H9 (cell line): ENCODE measurements at regions not wholly inside any gene's neighbourhood (a gene's known extent, or its start where the extent isn't known, plus 50 kb on each side); places are given as distances from the start of the nearest gene placed in this dataset.
A peak's percentile ranks its signal among the peaks of the same experiment; 100 is the strongest.

Experiments used
- DNase-seq: peaks from one replicate; pipeline ENCODE4 v3.0.0-alpha.2; 2017
- H2AFZ ChIP-seq: one replicate; pipeline ENCODE4 v1.6.1; 2013; ENCODE audit warnings: mild to moderate bottlenecking, low read length, control low read depth, moderate library complexity
- H2AK5ac ChIP-seq: 2 replicates; pipeline ENCODE4 v1.6.1; 2013; ENCODE audit warnings: low read length, control low read depth, mixed read lengths; ENCODE audit not compliant: insufficient read length
- H2BK120ac ChIP-seq: one replicate; pipeline ENCODE4 v1.6.1; 2013; ENCODE audit warnings: low read depth, mild to moderate bottlenecking, low read length, control low read depth, inconsistent platforms; ENCODE audit not compliant: poor library complexity, severe bottlenecking
- H2BK12ac ChIP-seq: 2 replicates; pipeline ENCODE4 v1.6.1; 2013; ENCODE audit warnings: low read length, control low read depth, mixed read lengths, low read depth; ENCODE audit not compliant: insufficient read length
- H2BK15ac ChIP-seq: 2 replicates; pipeline ENCODE4 v1.6.1; 2013; ENCODE audit warnings: low read depth, low read length, control low read depth
- H2BK20ac ChIP-seq: one replicate; pipeline ENCODE4 v1.6.1; 2013; ENCODE audit warnings: low read depth, mild to moderate bottlenecking, low read length, control low read depth, inconsistent platforms; ENCODE audit not compliant: poor library complexity, severe bottlenecking
- H2BK5ac ChIP-seq: 2 replicates; pipeline ENCODE4 v1.6.1; 2013; ENCODE audit warnings: low read length, control low read depth, mixed read lengths; ENCODE audit not compliant: insufficient read length
- H3K14ac ChIP-seq: 2 replicates; pipeline ENCODE4 v1.6.1; 2013; ENCODE audit warnings: low read length, control low read depth; ENCODE audit not compliant: insufficient read depth
- H3K18ac ChIP-seq: 2 replicates; pipeline ENCODE4 v1.6.1; 2013; ENCODE audit warnings: low read depth, mild to moderate bottlenecking, mixed read lengths, low read length, control low read depth; ENCODE audit not compliant: insufficient read length
- H3K23ac ChIP-seq: 2 replicates; pipeline ENCODE4 v1.6.1; 2013; ENCODE audit warnings: low read length, control low read depth, mixed read lengths, low read depth; ENCODE audit not compliant: insufficient read length
- H3K23me2 ChIP-seq: 2 replicates; pipeline ENCODE4 v1.6.1; 2013; ENCODE audit warnings: low read depth, mild to moderate bottlenecking, mixed read lengths, low read length, control low read depth; ENCODE audit not compliant: insufficient read length, poor library complexity, severe bottlenecking
- H3K27ac ChIP-seq: 2 replicates; pipeline ENCODE4 v1.5.1; 2013; ENCODE audit warnings: low read length, control low read depth, mixed read lengths, low read depth; ENCODE audit not compliant: insufficient read length
- H3K27me3 ChIP-seq: 2 replicates; pipeline ENCODE4 v1.6.1; 2013; ENCODE audit warnings: low read length, control low read depth, inconsistent platforms; ENCODE audit not compliant: insufficient read depth
- H3K4ac ChIP-seq: 2 replicates; pipeline ENCODE4 v1.6.1; 2013; ENCODE audit warnings: low read depth, mild to moderate bottlenecking, control low read depth, inconsistent platforms, low read length, moderate library complexity
- H3K4me1 ChIP-seq: 2 replicates; pipeline ENCODE4 v1.6.1; 2013; ENCODE audit warnings: low read length, control low read depth, inconsistent platforms; ENCODE audit not compliant: insufficient read depth
- H3K4me2 ChIP-seq: 2 replicates; pipeline ENCODE4 v1.6.1; 2013; ENCODE audit warnings: low read length, control low read depth, mixed read lengths; ENCODE audit not compliant: insufficient read length, insufficient read depth
- H3K56ac ChIP-seq: 2 replicates; pipeline ENCODE4 v1.6.1; 2013; ENCODE audit warnings: low read depth, mild to moderate bottlenecking, mixed read lengths, low read length, control low read depth; ENCODE audit not compliant: insufficient read length
- H3K79me1 ChIP-seq: 2 replicates; pipeline ENCODE4 v1.6.1; 2013; ENCODE audit warnings: low read depth, mild to moderate bottlenecking, moderate library complexity, low read length, control low read depth, inconsistent platforms; ENCODE audit not compliant: insufficient read depth, poor library complexity, severe bottlenecking
- H3K79me2 ChIP-seq: 2 replicates; pipeline ENCODE4 v1.6.1; 2013; ENCODE audit warnings: low read length, control low read depth, inconsistent platforms; ENCODE audit not compliant: insufficient read depth
- H3K9ac ChIP-seq: 2 replicates; pipeline ENCODE4 v1.6.1; 2013; ENCODE audit warnings: low read length, control low read depth, mixed read lengths; ENCODE audit not compliant: insufficient read length; ENCODE audit errors: extremely low read depth
- H3K9me3 ChIP-seq: one replicate; pipeline ENCODE4 v1.6.1; 2013; ENCODE audit warnings: low read depth, low read length, inconsistent platforms; ENCODE audit not compliant: control insufficient read depth
- H3T11ph ChIP-seq: one replicate; pipeline ENCODE4 v1.6.1; 2013; ENCODE audit warnings: mild to moderate bottlenecking, low read length, control low read depth, inconsistent platforms
- H4K20me1 ChIP-seq: one replicate; pipeline ENCODE4 v1.6.1; 2013; ENCODE audit not compliant: control insufficient read depth, insufficient read length, insufficient read depth
- H4K5ac ChIP-seq: 2 replicates; pipeline ENCODE4 v1.6.1; 2013; ENCODE audit warnings: low read depth, mild to moderate bottlenecking, mixed read lengths, low read length, control low read depth; ENCODE audit not compliant: insufficient read length
- H4K8ac ChIP-seq: replicated peaks from 2 replicates; pipeline ENCODE4 v1.6.1; 2013; ENCODE audit warnings: low read length, control low read depth, mixed read lengths, low read depth; ENCODE audit not compliant: insufficient read length
- H4K91ac ChIP-seq: 2 replicates; pipeline ENCODE4 v1.6.1; 2013; ENCODE audit warnings: low read depth, mild to moderate bottlenecking, moderate library complexity, mixed read lengths, low read length, control low read depth; ENCODE audit not compliant: insufficient read length
- H3K27ac Mint-ChIP-seq, 3 experiments: 2 replicates in 2 of 3; 3 replicates in 1 of 3; pipeline ENCODE4 v1.8.0; 2020 to 2021; ENCODE audit warnings: mixed read lengths in 3 of 3, mild to moderate bottlenecking in 1 of 3, moderate library complexity in 1 of 3
- H3K27me3 Mint-ChIP-seq: 2 replicates; pipeline ENCODE4 v1.8.0; 2021; ENCODE audit warnings: low read depth, mild to moderate bottlenecking, moderate library complexity, mixed read lengths
- H3K36me3 Mint-ChIP-seq, 3 experiments: 2 replicates in 2 of 3; 3 replicates in 1 of 3; pipeline ENCODE4 v1.8.0; 2020 to 2021; ENCODE audit warnings: low read depth in 3 of 3, mixed read lengths in 3 of 3; ENCODE audit not compliant: insufficient read depth in 1 of 3
- H3K4me1 Mint-ChIP-seq, 2 experiments: 2 replicates each; pipeline ENCODE4 v1.8.0; 2020; ENCODE audit warnings: mixed read lengths in 2 of 2
- H3K4me3 Mint-ChIP-seq, 2 experiments: 2 replicates in 1 of 2; 3 replicates in 1 of 2; pipeline ENCODE4 v1.8.0; 2020 to 2021; ENCODE audit warnings: mild to moderate bottlenecking in 2 of 2, mixed read lengths in 2 of 2, moderate library complexity in 1 of 2
- H3K9me3 Mint-ChIP-seq, 2 experiments: 2 replicates in 1 of 2; 3 replicates in 1 of 2; pipeline ENCODE4 v1.8.0; 2020; ENCODE audit warnings: mild to moderate bottlenecking in 2 of 2, mixed read lengths in 2 of 2, moderate library complexity in 1 of 2
- CTCF ChIP-seq: fragments of 200-600 bp; sonication (generic); conservative IDR thresholded peaks from 3 replicates; pipeline ENCODE4 v1.8.0; 2021; ENCODE audit warnings: antibody characterized with exemption, mild to moderate bottlenecking
- WGBS: extraction: QIAGEN DNeasy Blood & Tissue Kit; methylation state at CpG from one replicate; pipeline ENCODE4 v1.1.7; 2013; ENCODE audit warnings: missing lambda C conversion rate, low lambda C conversion rate, mixed read lengths; ENCODE audit not compliant: insufficient read length; ENCODE audit errors: extremely low coverage; 5-methylcytosine and 5-hydroxymethylcytosine counted together

GRCh38 chr13:105971312-105971711, 564.1 kb downstream of the EFNB2 start:
- no peak overlapping the region for H3K4me3 Mint-ChIP-seq
- Histone ChIP-seq H3K4ac (no peak overlapping the region), H3K4me1 (no peaks in the 10 kb centered on the region), H2AK5ac (no peak overlapping the region), H2BK20ac (no peak overlapping the region), H2BK5ac (no peak overlapping the region), H3K14ac (no peak overlapping the region), H3K9ac (no peak overlapping the region), H3K27me3 (no peaks in the 10 kb centered on the region), H4K91ac (no peak overlapping the region), H2BK12ac (no peak overlapping the region), H3K9me3 (no peaks in the 10 kb centered on the region), H3K23me2 (no peaks in the 10 kb centered on the region), H3K56ac (no peak overlapping the region), H4K20me1 (no peaks in the 10 kb centered on the region), H3K79me1 (no peaks in the 10 kb centered on the region), H3K23ac (no peak overlapping the region), H3T11ph (no peak overlapping the region), H2BK120ac (no peak overlapping the region), H4K5ac (no peak overlapping the region), H3K27ac (no peak overlapping the region), H3K4me2 (no peak overlapping the region), H3K18ac (no peak overlapping the region), H2BK15ac (no peak overlapping the region), H4K8ac (no peak overlapping the region), H2AFZ (no peak overlapping the region), H3K79me2 (no peaks in the 10 kb centered on the region)
- no peaks in the 10 kb centered on the region for H3K36me3 Mint-ChIP-seq
- no peaks in the 10 kb centered on the region for H3K27me3 Mint-ChIP-seq
- peaks cover 12 to 21% of the 10 kb centered on the region in 2 experiments for H3K4me1 Mint-ChIP-seq
- peak; percentile 35 for DNase-seq
- TF ChIP-seq CTCF = no peak
- H3K9me3 Mint-ChIP-seq = no peaks in the 10 kb centered on the region
- no CpG with 5 or more reads among the region's 4 CpGs for WGBS
- H3K27ac Mint-ChIP-seq = peak overlapping the region in 1 of 3 experiments; percentile 14; a peak in 1 of 7 replicates
